NCI-H345 treated with DMSO at 0.1 percent for 48 hours (cell line): ENCODE measurements at regions not wholly inside any gene's neighbourhood (a gene's known extent, or its start where the extent isn't known, plus 50 kb on each side); places are given as distances from the start of the nearest gene placed in this dataset.
A peak's percentile ranks its signal among the peaks of the same experiment; 100 is the strongest.
"Not testable (repeated sequence)": the region's sequence is repeated elsewhere in the genome, so short reads cannot be mapped to it uniquely, and the experiment has no call there.

ENCODE experiments used
- DNase-seq: peaks from one replicate; lab custom pipeline; 2025; ENCODE audit not compliant: unreplicated experiment; lab: John Stamatoyannopoulos, UW

DNA sequence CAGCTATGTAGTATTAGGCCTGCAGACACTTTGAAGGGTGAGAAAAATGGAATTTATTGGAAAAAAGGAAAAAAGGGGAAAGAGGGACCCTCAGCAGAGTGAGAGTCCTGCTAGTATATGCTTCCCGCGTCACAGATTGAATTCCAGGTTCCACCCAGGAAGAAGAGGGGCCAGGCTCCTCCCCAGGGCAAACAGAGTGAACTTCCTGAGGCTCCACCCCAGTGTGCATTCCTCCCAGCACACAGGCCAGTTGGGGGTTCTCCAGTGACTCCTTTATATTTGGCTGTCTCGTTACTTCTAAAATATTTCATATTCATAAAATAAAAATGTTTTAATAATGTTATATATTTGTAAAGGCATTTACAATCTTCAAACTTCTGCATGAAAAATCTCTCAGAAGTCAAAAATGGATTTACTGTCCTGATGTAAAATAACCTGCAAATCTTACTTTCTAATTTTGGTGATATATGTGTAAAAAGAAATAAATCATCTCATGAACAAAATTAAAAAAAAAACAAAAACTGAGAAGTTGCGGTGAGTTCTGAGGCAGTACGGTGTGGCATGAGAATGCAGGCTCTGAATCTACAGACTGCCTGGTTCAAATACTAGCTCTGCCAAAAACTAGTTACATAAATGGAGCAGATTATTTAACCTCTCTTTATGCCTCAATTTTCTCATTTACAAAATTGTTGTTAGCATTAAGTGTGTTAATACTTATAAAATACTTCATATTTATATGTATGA, 175.8 kb upstream of the P2RY1 start:
- no peak for DNase-seq

DNA sequence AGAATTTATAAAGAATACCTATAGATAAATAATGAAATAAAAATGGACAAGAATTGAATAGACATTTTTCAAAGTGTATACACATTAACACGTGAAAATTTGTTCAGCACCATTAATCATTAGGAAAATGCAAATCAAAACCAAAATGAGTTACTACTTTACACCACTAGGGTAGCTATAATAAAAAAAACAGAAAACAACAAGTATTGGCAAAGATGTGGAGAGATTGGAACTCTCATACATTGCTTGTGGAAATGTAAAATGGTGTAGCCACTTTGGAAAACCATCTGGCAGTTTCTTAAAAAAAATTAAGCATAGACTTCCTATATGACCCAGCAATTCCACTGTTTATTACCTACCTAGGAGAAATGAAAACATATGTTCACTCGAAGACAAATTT, 172.8 kb upstream of the P2RY1 start:
- DNase-seq: no peak

DNA sequence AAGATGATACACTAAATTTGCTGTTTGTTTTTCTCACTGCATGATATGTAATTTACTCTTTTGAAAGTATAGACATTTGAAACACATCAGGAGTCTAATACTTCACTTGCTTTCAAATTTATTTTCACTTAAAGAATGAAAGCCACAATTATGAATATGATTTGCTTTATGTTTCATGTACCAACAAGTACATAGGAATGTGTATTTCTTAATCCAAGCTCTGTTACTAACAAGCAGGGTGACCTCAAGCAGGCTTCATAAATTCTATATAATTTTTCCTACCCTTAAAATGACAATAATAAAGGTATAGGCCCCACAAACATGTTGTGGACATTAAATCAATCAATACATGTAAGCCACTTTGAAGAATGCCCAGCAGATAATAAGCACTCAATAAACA, 170.2 kb upstream of the P2RY1 start:
- no peak for DNase-seq

DNA sequence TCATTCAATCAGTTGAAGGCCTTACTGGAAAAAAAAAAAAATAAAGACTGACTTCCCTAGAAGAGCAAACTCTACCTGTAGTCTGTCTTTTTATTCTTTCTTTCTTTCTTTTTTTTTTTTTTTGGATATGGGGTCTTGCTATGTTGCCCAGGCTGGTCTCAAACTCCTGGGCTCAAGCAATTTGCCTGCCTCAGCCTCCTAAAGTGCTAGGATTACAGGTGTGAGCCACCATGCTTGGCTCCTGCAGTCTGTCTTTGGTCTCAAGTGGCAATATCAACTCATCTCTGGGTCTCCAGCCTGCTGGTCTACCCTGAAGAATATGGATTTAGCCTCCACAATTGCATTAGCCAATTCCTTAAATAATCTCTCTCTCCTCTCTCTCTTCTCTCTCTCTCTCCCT, 167.7 kb upstream of the P2RY1 start:
- no peak for DNase-seq

DNA sequence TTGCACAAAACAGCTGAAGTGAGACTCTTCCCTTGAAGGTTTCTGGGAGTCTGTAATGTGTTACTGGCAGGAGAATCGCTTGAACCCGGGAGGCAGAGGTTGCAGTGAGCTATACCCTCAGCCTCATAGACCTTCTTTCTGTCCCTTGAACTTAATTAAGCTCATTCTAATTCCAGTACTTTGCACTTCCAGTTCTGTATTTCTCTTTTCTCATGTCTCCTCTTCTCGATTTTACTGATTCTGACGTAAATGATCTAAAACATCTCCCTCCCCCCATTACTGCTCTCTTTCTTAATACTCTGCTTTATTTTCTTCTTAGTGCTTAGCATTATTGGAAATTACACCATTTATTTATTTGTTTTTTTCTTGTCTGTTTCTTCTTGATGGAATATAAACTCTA, 165.4 kb upstream of the P2RY1 start:
- DNase-seq: no peak

DNA sequence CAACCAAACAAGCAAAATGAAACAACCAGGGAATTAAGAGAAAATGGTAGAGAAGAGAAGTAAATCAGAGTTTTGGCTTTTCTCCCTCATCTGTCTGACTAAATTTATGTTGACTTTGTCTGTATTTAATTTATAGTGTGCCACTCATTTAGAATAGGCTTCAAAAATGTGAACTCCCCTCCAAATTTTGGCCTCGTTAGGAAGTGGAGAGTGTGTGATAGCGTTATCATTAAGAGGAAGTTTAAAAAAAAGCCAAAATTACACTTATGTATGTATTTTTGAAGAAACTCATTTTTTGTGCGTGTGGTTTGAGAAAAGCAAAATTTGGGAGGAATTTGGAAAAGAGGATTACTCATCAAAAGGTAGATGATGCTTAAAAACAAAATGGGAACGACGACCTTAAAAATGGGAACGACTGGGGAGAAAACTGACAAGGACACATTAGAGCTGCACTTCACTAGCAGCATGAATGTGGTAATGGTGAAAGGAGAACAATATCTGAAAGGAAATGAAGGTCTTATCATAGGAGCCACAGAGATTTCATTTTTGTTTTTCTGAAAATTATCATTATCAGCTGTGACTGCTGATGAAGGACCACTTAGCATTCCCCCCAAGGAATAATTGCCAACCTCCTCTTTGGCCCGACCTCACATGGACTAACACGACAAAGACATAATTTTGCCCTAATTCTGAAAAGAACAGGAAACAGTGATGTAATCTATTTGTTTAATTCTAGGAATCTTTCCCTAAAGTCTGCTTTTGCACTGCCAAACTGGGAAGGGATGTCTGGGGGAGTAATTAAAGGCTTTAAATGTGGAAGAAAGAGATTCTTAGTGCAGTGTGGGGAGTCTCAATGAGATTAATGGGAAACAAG, 163.2 kb upstream of the P2RY1 start:
- no peak for DNase-seq

DNA sequence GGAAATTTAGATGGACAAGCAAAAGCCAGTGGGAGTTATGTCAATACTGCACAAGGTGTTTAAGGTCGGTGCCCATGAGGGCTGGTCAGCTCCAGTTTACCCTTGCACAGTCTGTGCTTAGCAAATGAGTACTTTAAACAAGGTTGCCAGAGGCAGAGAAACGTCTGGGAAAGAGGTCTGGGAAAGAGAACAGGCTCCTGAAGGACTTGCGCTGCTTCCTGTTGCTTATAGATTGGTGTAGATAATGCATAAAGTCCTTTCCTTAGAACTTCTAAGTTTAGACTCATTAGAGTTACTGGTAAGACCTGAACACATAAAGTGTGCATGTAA, 162.6 kb upstream of the P2RY1 start:
- DNase-seq: no peak

DNA sequence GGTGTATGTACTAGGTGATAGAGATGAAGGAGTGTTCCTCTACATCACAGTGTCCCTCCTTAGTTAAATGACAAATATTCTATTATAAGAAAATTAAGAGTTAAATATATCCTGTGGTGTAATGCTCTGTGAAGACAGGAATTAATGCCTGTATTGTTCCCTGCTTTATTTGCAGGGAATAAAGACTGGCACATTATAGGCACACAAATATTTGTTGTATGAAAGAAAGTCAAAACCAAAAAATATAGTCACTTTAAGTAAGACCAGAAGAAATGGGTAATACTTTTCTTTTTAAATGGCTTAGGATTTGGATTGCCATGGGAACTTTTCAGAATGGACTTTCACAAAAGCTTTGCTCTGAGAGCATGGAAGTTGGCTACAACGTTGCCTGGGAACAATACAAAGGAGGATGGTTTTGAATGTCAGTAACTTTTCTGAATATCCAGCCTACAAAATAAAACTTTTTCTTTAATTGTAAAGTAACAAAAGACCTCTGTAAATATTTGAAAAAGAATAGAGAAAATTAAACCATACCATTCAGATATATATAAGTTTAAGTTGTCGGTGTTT, 158.0 kb upstream of the P2RY1 start:
- DNase-seq: no peak

DNA sequence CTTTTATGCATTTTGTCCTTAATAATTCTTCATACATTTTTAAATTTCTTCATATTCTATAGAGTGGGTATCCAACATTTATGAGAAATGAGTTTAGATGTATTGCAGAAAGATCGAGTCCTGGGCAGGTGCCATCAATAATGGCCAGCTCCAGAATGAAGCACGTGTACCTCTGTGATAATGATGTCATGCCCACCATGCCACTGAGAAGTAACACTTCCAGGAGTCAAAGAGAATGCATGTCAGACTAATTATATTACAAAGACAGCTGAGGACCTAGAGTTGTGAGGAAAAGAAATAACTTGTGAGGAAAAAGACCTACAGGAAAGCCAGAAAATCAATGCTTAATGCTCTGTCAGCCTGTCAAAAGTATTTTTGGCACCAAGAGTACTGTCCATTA, 157.4 kb upstream of the P2RY1 start:
- no peak for DNase-seq

DNA sequence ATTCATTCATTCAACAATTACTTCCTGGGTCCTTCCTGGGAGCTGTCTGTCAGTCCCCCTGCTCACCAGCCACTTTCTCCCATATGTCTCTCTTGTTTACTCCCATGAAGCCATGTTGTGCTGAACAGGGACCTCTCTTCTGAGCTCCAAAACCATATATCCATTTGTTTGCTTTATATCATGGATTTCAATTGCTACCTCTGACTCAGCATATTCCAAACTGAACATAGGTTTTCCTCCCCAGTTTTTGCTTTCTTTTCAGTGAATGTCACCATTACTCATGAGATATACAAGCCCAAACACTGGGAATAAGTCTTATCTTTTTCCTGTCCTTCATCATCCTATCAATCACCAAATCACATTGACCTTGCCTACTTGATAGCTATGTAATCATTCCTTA, 152.5 kb upstream of the P2RY1 start:
- no peak for DNase-seq

DNA sequence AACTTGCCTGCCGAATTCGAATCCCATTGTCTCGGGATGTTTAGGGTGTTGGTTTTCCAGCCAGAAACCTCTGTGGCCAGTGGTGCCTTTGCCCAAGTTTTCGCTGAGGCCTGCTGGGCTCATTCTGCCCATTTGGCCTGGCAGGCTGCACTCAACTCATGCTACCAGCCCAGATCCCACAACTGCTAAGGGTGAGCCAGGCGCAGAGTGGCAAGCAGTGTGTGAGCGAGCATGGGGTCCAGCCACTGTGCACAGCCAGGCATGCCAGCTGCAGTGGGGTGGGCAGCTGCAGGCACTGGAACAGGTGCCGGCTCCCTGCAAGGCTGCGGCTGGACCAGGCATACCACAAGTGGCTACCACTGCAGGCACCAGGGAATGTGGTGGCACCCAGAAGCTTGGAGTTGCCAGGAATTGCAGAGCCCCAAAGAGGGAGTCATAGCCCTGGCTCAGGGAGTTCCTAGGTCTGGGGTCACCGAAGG, 151.4 kb upstream of the P2RY1 start:
- DNase-seq: no peak

DNA sequence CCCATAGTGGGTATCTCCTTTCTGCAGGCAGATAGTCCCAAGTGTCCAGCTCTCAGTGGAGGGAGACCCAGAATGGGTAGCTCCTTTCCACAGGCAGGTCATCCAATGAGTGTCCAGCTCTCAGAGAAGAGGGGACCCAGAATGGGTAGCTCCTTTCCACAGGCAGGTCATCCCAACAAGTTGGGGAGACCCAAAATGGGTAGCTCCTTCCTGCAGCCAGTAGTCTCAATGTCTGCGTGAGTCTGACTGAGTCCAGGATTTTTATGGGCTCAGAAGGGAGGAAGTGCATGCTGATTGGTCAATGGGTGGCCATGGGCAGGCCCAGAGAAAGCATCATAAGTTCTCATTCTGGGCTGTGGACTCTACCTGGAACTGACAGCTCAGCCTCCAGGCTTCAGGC, 150.7 kb upstream of the P2RY1 start:
- no peak for DNase-seq

DNA sequence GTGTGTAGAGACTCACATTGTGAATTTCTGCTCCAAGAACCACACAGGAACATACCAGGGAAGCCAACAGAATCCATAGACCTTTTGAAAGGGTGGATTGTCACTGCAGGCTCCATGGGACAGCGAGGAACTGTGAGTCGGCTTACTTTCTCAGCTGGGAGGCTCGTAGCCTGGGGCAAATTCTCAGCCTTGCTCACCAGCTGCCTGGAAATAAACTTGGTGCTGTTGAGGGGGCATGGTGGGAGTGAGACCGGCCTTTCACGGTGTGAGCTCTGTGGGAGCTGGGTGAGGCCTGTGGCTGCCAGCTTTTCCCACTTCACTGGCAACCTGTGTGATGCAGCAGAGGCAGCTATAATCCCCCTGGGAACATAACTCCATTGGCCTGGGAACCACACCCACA, 146.6 kb upstream of the P2RY1 start:
- DNase-seq: peak; percentile 39

DNA sequence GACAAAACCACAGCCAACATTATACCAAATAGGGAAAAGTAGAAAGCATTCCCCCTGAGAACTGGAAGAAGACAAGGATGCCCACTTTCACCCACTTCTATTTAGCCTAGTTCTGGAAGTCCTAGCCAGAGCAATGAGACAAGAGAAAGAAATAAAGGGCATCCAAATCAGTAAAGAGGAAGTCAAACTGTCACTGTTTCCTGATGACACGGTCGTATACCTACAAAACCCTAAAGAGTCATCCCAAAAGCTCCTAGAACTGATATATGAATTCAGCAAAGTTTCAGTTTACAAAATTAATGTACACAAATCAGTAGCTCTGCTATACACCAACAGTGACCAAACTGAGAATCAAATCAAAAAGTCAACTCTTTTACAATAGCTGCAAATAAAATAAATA, 142.6 kb upstream of the P2RY1 start:
- not testable (repeated sequence) for DNase-seq

DNA sequence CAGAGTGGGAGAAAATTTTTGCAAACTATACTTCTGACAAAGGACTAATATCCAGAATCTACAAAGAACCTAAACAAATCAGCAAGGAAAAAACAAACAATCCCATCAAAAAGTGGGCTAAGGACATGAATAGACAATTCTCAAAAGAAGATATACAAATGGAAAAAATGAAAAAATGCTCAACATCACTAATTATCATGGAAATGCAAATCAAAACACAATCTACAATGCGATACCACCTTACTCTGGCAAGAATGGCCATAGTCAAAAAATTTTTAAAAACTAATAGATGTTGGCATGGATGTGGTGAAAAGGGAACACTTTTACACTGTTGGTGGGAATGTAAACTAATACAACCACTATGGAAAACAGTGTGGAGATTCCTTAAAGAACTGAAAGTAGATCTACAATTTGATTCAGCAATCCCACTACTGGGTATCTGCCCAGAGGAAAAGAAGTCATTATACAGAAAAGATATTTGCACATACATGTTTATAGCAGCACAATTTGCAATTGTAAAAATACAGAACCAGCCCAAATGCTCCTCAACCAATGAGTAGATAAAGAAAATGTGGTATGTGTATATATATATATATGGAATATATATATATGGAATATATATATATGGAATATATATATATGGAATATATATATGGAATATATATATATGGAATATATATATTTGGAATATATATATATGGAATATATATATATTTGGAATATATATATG, 141.2 kb upstream of the P2RY1 start:
- not testable (repeated sequence) for DNase-seq

DNA sequence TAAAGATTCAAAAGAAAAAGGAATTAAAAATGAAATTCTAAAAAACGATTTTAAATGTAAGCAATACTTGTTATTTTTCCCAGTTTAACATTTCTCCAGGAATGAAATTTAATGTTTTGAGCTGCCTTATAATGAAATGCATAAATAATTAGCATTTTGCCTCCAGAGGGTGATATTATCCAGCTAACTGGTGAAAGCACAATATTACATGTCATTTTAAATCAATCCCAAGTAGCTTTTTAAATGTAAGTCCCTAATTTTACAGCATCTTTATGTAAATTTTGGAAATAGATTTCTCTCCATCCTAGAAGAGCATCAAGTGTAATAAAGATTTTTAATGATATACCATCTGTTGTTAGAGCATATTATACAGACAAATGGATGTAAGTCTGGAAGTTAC, 139.1 kb upstream of the P2RY1 start:
- DNase-seq: no peak

DNA sequence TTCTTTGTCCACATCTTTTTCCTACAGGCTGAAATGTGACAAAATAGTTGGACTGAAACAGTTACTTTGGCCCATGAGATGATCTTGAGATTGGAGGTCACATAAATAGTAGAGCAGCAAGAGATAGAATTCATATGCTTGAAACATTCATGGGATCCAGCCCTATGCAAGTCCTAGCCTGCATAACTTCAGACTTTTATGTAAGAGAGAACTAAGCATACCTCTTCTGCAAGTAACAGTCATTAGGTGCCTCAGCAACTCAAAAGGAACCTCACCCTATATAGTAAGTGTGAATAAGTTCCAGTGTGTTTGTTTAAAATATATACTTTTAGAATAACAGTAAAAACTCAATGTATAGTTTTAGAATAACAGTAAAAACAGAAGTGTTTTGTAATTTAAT, 138.0 kb upstream of the P2RY1 start:
- no peak for DNase-seq

DNA sequence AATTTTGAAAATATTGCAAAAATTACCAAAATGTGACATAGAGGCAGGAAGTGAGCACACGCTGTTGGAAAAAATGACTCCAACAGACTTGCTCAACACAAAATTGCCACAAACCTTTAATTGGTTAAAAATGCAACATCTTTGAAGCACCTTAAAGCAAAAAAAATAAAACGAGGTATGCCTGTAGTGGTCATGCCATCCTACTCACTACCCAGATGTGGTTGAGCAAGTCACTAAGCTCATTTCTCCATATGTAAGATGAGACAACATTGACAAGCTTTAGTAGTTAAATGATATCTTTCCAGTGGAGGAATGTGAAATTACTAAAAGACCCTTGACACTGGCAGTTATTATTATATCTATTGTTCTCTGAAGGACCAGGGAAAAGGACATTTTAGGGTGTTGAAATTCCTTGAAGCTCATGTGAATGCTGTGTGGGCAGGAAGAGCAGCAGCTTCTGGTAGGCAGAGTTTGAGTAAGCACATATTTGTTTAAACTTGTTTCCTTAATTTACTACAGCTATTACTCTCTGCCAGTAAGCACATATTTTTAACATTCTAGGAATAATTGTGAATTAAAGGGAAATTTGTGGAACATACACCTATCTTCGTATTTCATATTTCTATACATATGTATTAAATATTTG, 131.6 kb upstream of the P2RY1 start:
- no peak for DNase-seq

DNA sequence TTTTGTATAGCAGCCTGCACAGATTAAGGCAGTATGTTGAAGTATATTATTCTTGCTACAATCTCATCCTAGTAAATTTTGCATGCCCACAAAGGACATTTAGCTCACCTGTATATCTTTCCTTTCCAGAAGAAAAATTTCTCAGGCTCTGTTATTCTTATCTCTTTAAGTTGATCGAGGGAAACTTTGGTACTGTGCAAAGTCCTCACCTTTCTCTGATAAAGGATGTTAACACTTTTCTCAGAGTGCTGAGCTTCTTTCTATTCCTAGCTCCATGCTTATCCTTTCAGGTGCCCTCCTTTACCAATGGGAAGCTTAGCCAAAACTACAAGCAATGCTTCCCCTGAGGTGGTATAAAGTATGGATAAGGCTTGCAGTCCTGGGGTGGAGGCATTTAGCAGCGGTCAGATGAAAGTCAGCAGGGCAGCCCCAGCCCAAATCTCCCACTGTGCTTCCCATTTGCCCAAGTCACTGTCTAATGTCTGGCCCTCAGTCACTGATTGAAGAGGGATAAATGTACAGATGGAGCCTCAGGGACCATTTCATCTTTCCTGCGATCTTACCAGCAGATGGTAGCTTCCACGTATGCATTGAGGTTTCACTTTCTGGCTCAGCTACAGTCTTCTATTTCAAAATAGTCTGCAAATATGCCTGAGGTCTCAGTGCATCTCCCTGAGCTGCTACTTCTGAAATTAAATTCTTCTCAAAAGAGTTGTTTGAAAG, 127.8 kb upstream of the P2RY1 start:
- no peak for DNase-seq

DNA sequence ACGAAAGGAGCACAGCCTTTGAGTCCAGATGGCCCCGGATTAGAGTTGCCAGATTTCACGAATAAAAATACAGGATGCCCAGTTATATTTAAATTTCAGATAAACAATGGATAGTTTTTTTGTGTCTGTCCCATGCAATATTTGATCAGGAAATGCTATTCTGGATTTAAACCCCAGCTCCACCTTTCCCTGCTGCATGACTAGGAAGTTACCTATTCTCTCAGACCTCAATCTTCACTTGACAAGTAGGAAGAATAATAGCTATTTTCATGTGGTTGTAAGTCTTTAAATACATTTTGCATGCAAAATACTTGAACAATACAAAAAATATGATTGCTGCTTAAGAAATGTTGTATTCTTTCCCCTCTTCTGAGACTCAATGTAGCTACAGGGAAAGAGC, 125.3 kb upstream of the P2RY1 start:
- no peak for DNase-seq
